K562 (cell line): ENCODE measurements at regions not wholly inside any gene's neighbourhood (a gene's known extent, or its start where the extent isn't known, plus 50 kb on each side); places are given as distances from the start of the nearest gene placed in this dataset.

Experiments used
- BHLHE40 ChIP-seq: IDR thresholded peaks from 2 replicates; pipeline ENCODE4 v1.6.1; 2011; ENCODE audit warnings: low read length, improper control_type of control experiment
- CBX1 ChIP-seq: sonication (generic); IDR thresholded peaks from 2 replicates; pipeline ENCODE4 v1.6.1; 2016; ENCODE audit warnings: antibody characterized with exemption, low read depth, mild to moderate bottlenecking
- CBX2 ChIP-seq: fragments of 200-600 bp; sonication (generic); IDR thresholded peaks from one replicate; pipeline ENCODE4 v1.6.1; 2012; ENCODE audit warnings: mild to moderate bottlenecking, low read length, inconsistent platforms; ENCODE audit not compliant: insufficient read depth, poor library complexity, severe bottlenecking
- CC2D1A ChIP-seq: fragments of 450-650 bp; IDR thresholded peaks from 2 replicates; pipeline ENCODE4 v1.6.1; 2017; ENCODE audit warnings: mild to moderate bottlenecking
- CHD4 ChIP-seq: fragments of 200-600 bp; sonication (generic); IDR thresholded peaks from 3 replicates; pipeline ENCODE4 v1.6.1; 2012; ENCODE audit warnings: low read depth, mild to moderate bottlenecking, mixed read lengths, low read length, inconsistent platforms; ENCODE audit not compliant: insufficient read depth, insufficient replicate concordance, poor library complexity, severe bottlenecking
- CREB1 ChIP-seq, 2 experiments: sonication (generic) in 1 of 2; formaldehyde crosslinking in 1 of 2; IDR thresholded peaks; 2 replicates each; pipeline versions ENCODE4 v1.6.1 to v1.8.0; 2012 to 2022; ENCODE audit warnings: inconsistent platforms in 1 of 2, mild to moderate bottlenecking in 1 of 2, missing genetic modification reagents in 1 of 2, moderate library complexity in 1 of 2
- ELF1 ChIP-seq: fragments of 200-800 bp; sonication (Bioruptor generic); IDR thresholded peaks from 2 replicates; pipeline ENCODE4 v1.6.1; 2016; ENCODE audit warnings: missing genetic modification characterization, missing compliant biosample characterization
- ELF4 ChIP-seq: fragments of 450-650 bp; formaldehyde crosslinking; IDR thresholded peaks from 2 replicates; pipeline ENCODE4 v1.4.0; 2022; ENCODE audit warnings: missing genetic modification characterization
- IRF2 ChIP-seq: sonication (generic); formaldehyde crosslinking; IDR thresholded peaks from 2 replicates; pipeline ENCODE4 v1.8.1; 2022; ENCODE audit warnings: mild to moderate bottlenecking, missing genetic modification reagents
- JUND ChIP-seq, 2 experiments: IDR thresholded peaks; 2 replicates in 1 of 2; 3 replicates in 1 of 2; pipeline ENCODE4 v1.6.1; 2011; ENCODE audit warnings: borderline replicate concordance in 2 of 2, low read depth in 2 of 2, low read length in 2 of 2, improper control_type of control experiment in 1 of 2, missing biosample characterization in 1 of 2, missing genetic modification characterization in 1 of 2, missing genetic modification reagents in 1 of 2
- KLF16 ChIP-seq: IDR thresholded peaks from 2 replicates; pipeline ENCODE4 v1.6.1; 2016; ENCODE audit warnings: antibody characterized with exemption
- NR2C2 ChIP-seq, 2 experiments: fragments of 200-800 bp in 1 of 2; sonication (Bioruptor generic) in 1 of 2; sonication (generic) in 1 of 2; formaldehyde crosslinking in 1 of 2; IDR thresholded peaks; 2 replicates each; pipeline versions ENCODE4 v1.6.1 to v1.8.0; 2016 to 2022; ENCODE audit warnings: mild to moderate bottlenecking in 1 of 2, missing compliant biosample characterization in 1 of 2, missing genetic modification characterization in 1 of 2, missing genetic modification reagents in 1 of 2
- PHB2 ChIP-seq: fragments of 450-650 bp; IDR thresholded peaks from 2 replicates; pipeline ENCODE4 v1.6.1; 2017; ENCODE audit warnings: low read depth
- POLR2A ChIP-seq: fragments of 450-650 bp; conservative IDR thresholded peaks from 2 replicates; pipeline ENCODE4 v1.6.1; 2016
- SLC30A9 ChIP-seq: fragments of 250-450 bp; sonication (Bioruptor Pico); IDR thresholded peaks from 2 replicates; pipeline ENCODE4 v1.8.0; 2022; ENCODE audit warnings: mild to moderate bottlenecking, moderate library complexity
- SMAD2 ChIP-seq: fragments of 150-350 bp; IDR thresholded peaks from 2 replicates; pipeline ENCODE4 v1.6.1; 2014; ENCODE audit warnings: low read depth, mild to moderate bottlenecking, low read length
- STAG1 ChIP-seq: sonication (generic); formaldehyde crosslinking; IDR thresholded peaks from 2 replicates; pipeline ENCODE4 v1.5.0; 2020; ENCODE audit warnings: missing genetic modification reagents, borderline replicate concordance
- STAT5A ChIP-seq: IDR thresholded peaks from 2 replicates; pipeline ENCODE4 v1.6.1; 2012; ENCODE audit warnings: low read length, inconsistent platforms, borderline replicate concordance
- TARDBP ChIP-seq: fragments of 450-650 bp; IDR thresholded peaks from 2 replicates; pipeline ENCODE4 v1.6.1; 2016
- ZBED1 ChIP-seq: IDR thresholded peaks from 2 replicates; pipeline ENCODE4 v1.6.1; 2014
- ZC3H4 ChIP-seq: sonication (generic); formaldehyde crosslinking; IDR thresholded peaks from 2 replicates; pipeline ENCODE4 v1.9.0; 2021; ENCODE audit warnings: missing genetic modification reagents, borderline replicate concordance
- ZEB2 ChIP-seq: fragments of 450-650 bp; IDR thresholded peaks from 2 replicates; pipeline ENCODE4 v1.6.1; 2016
- ZNF217 ChIP-seq: sonication (generic); formaldehyde crosslinking; IDR thresholded peaks from 2 replicates; pipeline ENCODE4 v1.8.0; 2022; ENCODE audit warnings: mild to moderate bottlenecking, missing genetic modification reagents
- ZNF316 ChIP-seq: fragments of 450-650 bp; IDR thresholded peaks from 2 replicates; pipeline ENCODE4 v1.6.1; 2016
- ZNF354B ChIP-seq: fragments of 250-450 bp; sonication (Bioruptor Pico); IDR thresholded peaks from 2 replicates; pipeline ENCODE4 v1.4.0; 2020
- ZNF444 ChIP-seq: fragments of 250-450 bp; sonication (Bioruptor Pico); IDR thresholded peaks from 2 replicates; pipeline ENCODE4 v1.4.0; 2020; ENCODE audit warnings: mild to moderate bottlenecking, moderate library complexity
- TF ChIP-seq, protein P1 (sequence below): conservative IDR thresholded peaks from 2 replicates; pipeline ENCODE4 v1.6.1; 2011; ENCODE audit warnings: low read depth, mild to moderate bottlenecking, low read length; ENCODE audit not compliant: control insufficient read depth
- TF ChIP-seq, protein P2 (sequence below): IDR thresholded peaks from 2 replicates; pipeline ENCODE4 v1.6.1; 2016; ENCODE audit warnings: missing genetic modification characterization, missing compliant biosample characterization
- TF ChIP-seq, protein P3 (sequence below): fragments of 250-450 bp; sonication (Bioruptor Pico); IDR thresholded peaks from 2 replicates; pipeline ENCODE4 v1.8.0; 2021; ENCODE audit warnings: moderate library complexity, mild to moderate bottlenecking, inconsistent platforms

- no peak for TF ChIP-seq STAG1 (CRISPR knock-in tag)
- TF ChIP-seq, protein P1, sequence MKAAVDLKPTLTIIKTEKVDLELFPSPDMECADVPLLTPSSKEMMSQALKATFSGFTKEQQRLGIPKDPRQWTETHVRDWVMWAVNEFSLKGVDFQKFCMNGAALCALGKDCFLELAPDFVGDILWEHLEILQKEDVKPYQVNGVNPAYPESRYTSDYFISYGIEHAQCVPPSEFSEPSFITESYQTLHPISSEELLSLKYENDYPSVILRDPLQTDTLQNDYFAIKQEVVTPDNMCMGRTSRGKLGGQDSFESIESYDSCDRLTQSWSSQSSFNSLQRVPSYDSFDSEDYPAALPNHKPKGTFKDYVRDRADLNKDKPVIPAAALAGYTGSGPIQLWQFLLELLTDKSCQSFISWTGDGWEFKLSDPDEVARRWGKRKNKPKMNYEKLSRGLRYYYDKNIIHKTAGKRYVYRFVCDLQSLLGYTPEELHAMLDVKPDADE: no peak
- TF ChIP-seq ELF1: no peak
- no peak for TF ChIP-seq TARDBP
- TF ChIP-seq CREB1 (IDR thresholded peaks at IDR 0.05): 0 out of 2 replicates have a peak, but pooled peaks have one; percentile 24
- TF ChIP-seq CREB1 (CRISPR knock-in tag; IDR thresholded peaks at IDR 0.05): no peak
- TF ChIP-seq KLF16: peak; percentile 70; the same call in 1 of the 2 replicates
- no peak for TF ChIP-seq PHB2
- TF ChIP-seq SLC30A9: no peak
- TF ChIP-seq ZNF217: no peak
- TF ChIP-seq ZBED1: no peak
- TF ChIP-seq CHD4: no peak
- peak; percentile 59 for TF ChIP-seq ZEB2
- no peak for TF ChIP-seq POLR2A
- TF ChIP-seq ZNF316: no peak
- TF ChIP-seq, protein P2, sequence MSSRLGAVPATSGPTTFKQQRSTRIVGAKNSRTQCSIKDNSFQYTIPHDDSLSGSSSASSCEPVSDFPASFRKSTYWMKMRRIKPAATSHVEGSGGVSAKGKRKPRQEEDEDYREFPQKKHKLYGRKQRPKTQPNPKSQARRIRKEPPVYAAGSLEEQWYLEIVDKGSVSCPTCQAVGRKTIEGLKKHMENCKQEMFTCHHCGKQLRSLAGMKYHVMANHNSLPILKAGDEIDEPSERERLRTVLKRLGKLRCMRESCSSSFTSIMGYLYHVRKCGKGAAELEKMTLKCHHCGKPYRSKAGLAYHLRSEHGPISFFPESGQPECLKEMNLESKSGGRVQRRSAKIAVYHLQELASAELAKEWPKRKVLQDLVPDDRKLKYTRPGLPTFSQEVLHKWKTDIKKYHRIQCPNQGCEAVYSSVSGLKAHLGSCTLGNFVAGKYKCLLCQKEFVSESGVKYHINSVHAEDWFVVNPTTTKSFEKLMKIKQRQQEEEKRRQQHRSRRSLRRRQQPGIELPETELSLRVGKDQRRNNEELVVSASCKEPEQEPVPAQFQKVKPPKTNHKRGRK (tag): no peak
- TF ChIP-seq IRF2 (CRISPR knock-in tag): no peak
- peak; percentile 66; the same call in 1 of the 2 replicates for TF ChIP-seq CC2D1A
- no peak for TF ChIP-seq ZNF354B
- TF ChIP-seq JUND (IDR thresholded peaks at IDR 0.05; ENCODE audit: borderline replicate concordance, low read depth, low read length): peak; percentile 14; the same call in 1 of the 2 replicates
- TF ChIP-seq JUND (tag; IDR thresholded peaks at IDR 0.05; ENCODE audit: borderline replicate concordance, low read depth, low read length): no peak; the same call in 2 of the 3 replicates
- TF ChIP-seq BHLHE40: no peak
- no peak for TF ChIP-seq ELF4 (CRISPR knock-in tag)
- TF ChIP-seq ZC3H4 (CRISPR knock-in tag): no peak
- no peak for TF ChIP-seq ZNF444 (CRISPR knock-in tag)
- TF ChIP-seq, protein P3, sequence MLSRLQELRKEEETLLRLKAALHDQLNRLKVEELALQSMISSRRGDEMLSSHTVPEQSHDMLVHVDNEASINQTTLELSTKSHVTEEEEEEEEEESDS (CRISPR knock-in tag): no peak
- TF ChIP-seq CBX1: no peak
- no peak for TF ChIP-seq CBX2
- TF ChIP-seq SMAD2: no peak
- TF ChIP-seq NR2C2 (CRISPR knock-in tag; IDR thresholded peaks at IDR 0.05): no peak
- no peak for TF ChIP-seq NR2C2 (tag; IDR thresholded peaks at IDR 0.05)
- TF ChIP-seq STAT5A: peak; percentile 67; the same call in 1 of the 2 replicates
Measured at GRCh38 chr5:58013542-58014258, 446.2 kb downstream of the PLK2 start (continued).
